Astrocyte of the spinal cord (primary cell): ENCODE measurements at regions not wholly inside any gene's neighbourhood (a gene's known extent, or its start where the extent isn't known, plus 50 kb on each side); places are given as distances from the start of the nearest gene placed in this dataset.
"Not testable (repeated sequence)": the region's sequence is repeated elsewhere in the genome, so short reads cannot be mapped to it uniquely, and the experiment has no call there.

Experiments used
- DNase-seq: peaks from one replicate; pipeline ENCODE4 v3.0.0; 2011; ENCODE audit warnings: low read depth, low spot score
- H3K4me3 ChIP-seq: 2 replicates; pipeline ENCODE4 v1.5.1; 2011; ENCODE audit warnings: low read depth, mild to moderate bottlenecking, low read length, moderate library complexity
- in situ Hi-C: cut with HindIII; loops from 2 replicates; pipeline ENCODE4 v1.10.0; 2017; ENCODE audit warnings: low sequenced_read_pairs
- TF ChIP-seq, protein P1 (sequence below): IDR thresholded peaks from 2 replicates; pipeline ENCODE4 v1.5.1; 2012; ENCODE audit warnings: low read depth, mild to moderate bottlenecking, low read length, inconsistent platforms

GRCh38 chr14:106235356-106236159, 709.2 kb downstream of the TMEM121 start:
- H3K4me3 ChIP-seq, result no peak overlapping the region
- in situ Hi-C loops, result no loop called here
- TF ChIP-seq, protein P1, sequence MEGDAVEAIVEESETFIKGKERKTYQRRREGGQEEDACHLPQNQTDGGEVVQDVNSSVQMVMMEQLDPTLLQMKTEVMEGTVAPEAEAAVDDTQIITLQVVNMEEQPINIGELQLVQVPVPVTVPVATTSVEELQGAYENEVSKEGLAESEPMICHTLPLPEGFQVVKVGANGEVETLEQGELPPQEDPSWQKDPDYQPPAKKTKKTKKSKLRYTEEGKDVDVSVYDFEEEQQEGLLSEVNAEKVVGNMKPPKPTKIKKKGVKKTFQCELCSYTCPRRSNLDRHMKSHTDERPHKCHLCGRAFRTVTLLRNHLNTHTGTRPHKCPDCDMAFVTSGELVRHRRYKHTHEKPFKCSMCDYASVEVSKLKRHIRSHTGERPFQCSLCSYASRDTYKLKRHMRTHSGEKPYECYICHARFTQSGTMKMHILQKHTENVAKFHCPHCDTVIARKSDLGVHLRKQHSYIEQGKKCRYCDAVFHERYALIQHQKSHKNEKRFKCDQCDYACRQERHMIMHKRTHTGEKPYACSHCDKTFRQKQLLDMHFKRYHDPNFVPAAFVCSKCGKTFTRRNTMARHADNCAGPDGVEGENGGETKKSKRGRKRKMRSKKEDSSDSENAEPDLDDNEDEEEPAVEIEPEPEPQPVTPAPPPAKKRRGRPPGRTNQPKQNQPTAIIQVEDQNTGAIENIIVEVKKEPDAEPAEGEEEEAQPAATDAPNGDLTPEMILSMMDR, result no peak
- no peak for DNase-seq

GRCh38 chr14:106248321-106249192, 722.2 kb downstream of the TMEM121 start:
- in situ Hi-C loops, result no loop called here
- H3K4me3 ChIP-seq, result no peak overlapping the region
- DNase-seq, result no peak
- TF ChIP-seq, protein P1, result no peak

DNA sequence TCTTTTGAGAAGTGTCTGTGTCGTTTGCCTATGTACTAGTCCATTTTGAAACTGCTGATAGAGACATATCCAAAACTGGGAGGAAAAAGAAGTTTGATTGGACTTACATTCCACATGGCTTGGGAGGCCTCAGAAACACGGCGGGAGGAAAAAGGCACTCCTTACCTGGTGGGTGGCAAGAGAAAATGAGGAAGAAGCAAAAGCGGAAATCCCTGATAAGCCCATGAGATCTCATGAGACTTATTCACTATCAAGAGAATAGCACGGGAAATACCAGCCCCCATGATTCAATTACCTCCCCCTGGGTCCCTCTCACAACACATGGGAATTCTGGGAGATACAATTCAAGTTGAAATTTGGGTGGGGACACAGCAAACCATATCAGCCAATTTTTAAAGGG, 727.6 kb downstream of the TMEM121 start:
- in situ Hi-C loops, H3K4me3 ChIP-seq, DNase-seq: not testable (repeated sequence)

- H3K4me3 ChIP-seq, DNase-seq, in situ Hi-C loops: not testable (repeated sequence)
These were observed 731.2 kb downstream of the TMEM121 start for GRCh38 chr14:106257569-106257994.

DNA sequence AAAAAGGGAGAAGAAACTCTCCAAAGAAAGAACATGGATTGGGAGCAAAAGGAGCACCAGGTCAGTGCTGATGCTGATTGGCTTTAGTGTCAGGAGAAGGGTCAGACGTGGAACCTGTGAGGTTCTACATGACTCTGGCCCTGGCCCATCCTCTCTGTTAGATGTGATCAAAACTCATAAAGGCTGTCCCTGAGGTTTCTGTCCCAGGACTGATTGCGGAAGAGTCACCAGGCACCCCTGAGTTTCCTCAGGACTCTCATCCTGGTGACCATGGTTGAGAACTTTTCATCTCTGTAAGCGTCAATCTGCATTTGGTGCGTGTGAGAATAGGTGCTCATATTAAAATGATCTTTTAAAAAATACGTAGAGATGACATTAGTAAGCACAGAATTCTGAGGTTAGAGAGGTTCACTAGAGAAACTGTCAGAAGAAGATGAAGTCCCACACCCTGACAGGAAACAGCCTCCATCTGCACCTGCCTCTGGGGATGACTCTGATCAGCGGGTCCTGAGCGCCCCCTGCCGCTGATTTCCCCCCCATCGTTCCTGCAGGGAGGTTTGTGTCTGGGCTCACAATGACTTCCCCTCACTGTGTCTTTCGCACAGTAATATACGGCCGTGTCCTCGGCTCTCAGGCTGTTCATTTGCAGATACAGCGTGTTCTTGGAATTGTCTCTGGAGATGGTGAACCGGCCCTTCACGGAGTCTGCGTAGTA, 741.8 kb downstream of the TMEM121 start:
- TF ChIP-seq, protein P1, result no peak
- no peak for DNase-seq
- in situ Hi-C loops, result no loop called here
- no peak overlapping the region for H3K4me3 ChIP-seq

DNA sequence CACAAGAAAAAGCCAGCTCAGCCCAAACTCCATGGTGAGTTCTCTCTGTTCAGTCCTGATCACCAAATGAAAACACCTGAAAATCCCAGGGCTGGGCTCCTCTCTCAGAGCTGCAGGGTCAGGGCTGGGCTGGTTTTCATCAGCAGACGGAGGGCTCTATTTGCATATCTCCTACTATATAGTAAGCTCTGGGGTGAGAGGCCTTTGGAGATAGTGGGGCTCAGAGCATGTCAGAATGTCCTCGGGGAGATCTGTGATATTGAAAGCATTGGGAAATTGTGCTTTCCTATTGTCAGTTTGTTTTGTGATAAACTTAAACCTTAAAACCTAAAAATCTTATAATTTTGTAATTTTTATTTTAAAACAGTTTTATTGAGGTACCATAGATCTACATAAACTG, 742.6 kb downstream of the TMEM121 start:
- DNase-seq, result no peak
- in situ Hi-C loops, result no loop called here
- H3K4me3 ChIP-seq, result no peak overlapping the region
- TF ChIP-seq, protein P1, result no peak

DNA sequence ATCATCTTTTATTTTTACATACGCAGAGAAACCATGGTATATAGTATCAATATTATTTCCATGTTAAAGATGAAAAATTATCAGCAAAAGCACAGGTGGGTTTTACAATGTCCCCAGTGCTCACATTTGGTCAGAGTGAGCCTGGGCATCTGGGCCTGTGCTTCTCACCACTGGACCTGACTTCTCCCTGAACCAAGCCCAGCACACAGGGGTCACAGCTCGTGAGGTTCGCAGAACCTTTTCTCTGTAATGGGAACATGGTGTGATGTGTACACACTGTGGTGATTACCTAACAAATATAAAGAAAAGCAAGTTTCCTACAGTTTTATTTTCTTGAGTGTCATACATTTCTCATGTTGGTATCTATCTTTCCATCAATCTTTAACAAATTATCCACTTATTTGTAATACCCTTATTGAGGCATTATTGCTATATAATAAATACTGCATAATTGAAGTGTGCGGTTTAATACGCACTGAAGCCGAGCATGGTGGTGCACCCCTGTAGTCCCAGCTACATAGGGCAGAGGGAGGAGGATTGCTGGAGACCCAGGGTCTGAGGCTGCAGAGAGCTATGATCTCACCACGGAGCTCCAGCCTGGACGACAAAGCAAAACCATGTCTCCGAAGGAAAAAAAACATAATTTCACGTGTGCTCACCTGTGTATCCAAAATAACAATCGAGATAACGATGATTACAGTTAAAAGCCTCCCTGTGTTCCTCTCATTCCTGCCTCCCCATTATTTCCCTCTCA, 743.2 kb downstream of the TMEM121 start:
- DNase-seq, result no peak
- TF ChIP-seq, protein P1, result no peak
- in situ Hi-C loops, result no loop called here
- no peak overlapping the region for H3K4me3 ChIP-seq

GRCh38 chr14:106270476-106271121, 744.2 kb downstream of the TMEM121 start:
- in situ Hi-C loops, H3K4me3 ChIP-seq, DNase-seq: not testable (repeated sequence)
